ENCODE measurements at regions not wholly inside any gene's neighbourhood (a gene's known extent, or its start where the extent isn't known, plus 50 kb on each side); places are given as distances from the start of the nearest gene placed in this dataset.

DNA sequence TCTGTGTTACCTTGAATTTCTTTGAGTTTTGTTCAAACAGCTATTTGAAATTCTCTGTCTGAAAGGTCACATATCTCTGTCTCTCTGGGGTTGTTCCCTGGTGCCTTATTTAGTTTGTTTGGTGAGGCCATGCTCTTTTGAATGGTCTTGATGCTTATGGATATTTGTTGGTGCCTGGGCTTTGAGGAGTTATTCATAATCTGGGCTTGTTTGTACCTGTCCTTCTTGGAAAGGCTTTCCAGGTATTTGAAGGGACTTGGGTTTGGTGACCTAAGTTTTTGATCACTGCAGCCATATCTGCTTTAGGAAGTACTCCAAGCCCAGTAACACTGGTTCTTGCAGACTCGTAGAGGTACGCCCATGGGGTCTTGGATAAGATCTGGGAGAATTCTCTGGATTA is 63.3 kb upstream of the MAGI3 start:
- CTCF ChIA-PET (ENCODE audit: partially characterized antibody), result no interaction called here
- Histone ChIP-seq H2BK15ac (ENCODE audit: low read length) (no peak overlapping the region), H3K23me2 (ENCODE audit: low read depth, low read length) (no peaks in the 10 kb centered on the region), H4K8ac (ENCODE audit: extremely low read depth, insufficient read depth, low read length) (no peak overlapping the region), H2AK5ac (ENCODE audit: low read depth, low read length) (no peak overlapping the region), H3K79me2 (ENCODE audit: control insufficient read depth in 1 of 2, insufficient read depth in 2 of 2, low read length in 2 of 2) (no peaks in the 10 kb centered on the region), H4K91ac (replicated peaks; ENCODE audit: insufficient read length, low read length) (no peak overlapping the region), H3K14ac (ENCODE audit: insufficient read length) (no peak overlapping the region), H3K79me1 (ENCODE audit: low read depth, low read length) (no peaks in the 10 kb centered on the region), H3K27me3 (replicated peaks in 1 of 4; ENCODE audit: control insufficient read depth in 3 of 4, extremely low read depth in 1 of 4, insufficient read depth in 3 of 4, low read length in 3 of 4) (no peaks in the 10 kb centered on the region), H3K4ac (replicated peaks; ENCODE audit: insufficient read length, low read depth, low read length) (no peak overlapping the region), H3K23ac (ENCODE audit: insufficient read length) (no peak overlapping the region), H3K18ac (ENCODE audit: extremely low read depth, low read length) (no peak overlapping the region), H3K4me1 (replicated peaks in 1 of 4; ENCODE audit: control insufficient read depth in 3 of 4, insufficient read depth in 4 of 4, low read length in 3 of 4) (no peaks in the 10 kb centered on the region), H2AFZ (ENCODE audit: low read length) (no peak overlapping the region), H3K4me2 (ENCODE audit: insufficient read depth in 1 of 2, low read depth in 2 of 2, low read length in 2 of 2) (no peak overlapping the region), H2BK12ac (ENCODE audit: low read depth, low read length) (no peak overlapping the region), H3K9me3 (ENCODE audit: insufficient read depth in 2 of 2, low read depth in 1 of 2, low read length in 1 of 2) (no peaks in the 10 kb centered on the region), H4K20me1 (replicated peaks in 1 of 2; ENCODE audit: control insufficient read depth in 1 of 2, insufficient read depth in 2 of 2, low read length in 2 of 2) (no peaks in the 10 kb centered on the region), H2BK20ac (ENCODE audit: low read length) (no peak overlapping the region), H3K9ac (replicated peaks in 1 of 4; ENCODE audit: extremely low read depth in 1 of 4, low read depth in 3 of 4, low read length in 3 of 4) (no peak overlapping the region), H4K5ac (ENCODE audit: insufficient read length, low read depth, low read length) (no peak overlapping the region), H3K36me3 (ENCODE audit: control insufficient read depth in 2 of 4, insufficient read depth in 4 of 4, low read length in 3 of 4) (no peaks in the 10 kb centered on the region), H2BK120ac (replicated peaks; ENCODE audit: low read depth, low read length) (no peak overlapping the region), H3K56ac (replicated peaks; ENCODE audit: insufficient read length, low read depth, low read length) (no peak overlapping the region), H3K27ac (ENCODE audit: low read depth, low read length) (no peak overlapping the region), H3K4me3 (ENCODE audit: extremely low read depth in 1 of 4, insufficient read depth in 2 of 4, low read depth in 3 of 4, low read length in 4 of 4) (no peak overlapping the region), H2BK5ac (ENCODE audit: low read depth, low read length) (no peak overlapping the region)
- 89% methylated on average over 2 of the region's 2 CpGs; no CpG with 5 or more reads in 1 of the 2 experiments for WGBS, 2 experiments (ENCODE audit: extremely low coverage in 1 of 2, insufficient coverage in 1 of 2, insufficient read length in 1 of 2, insufficient replicate concordance in 2 of 2, low coverage in 1 of 2, low lambda C conversion rate in 2 of 2, missing lambda C conversion rate in 1 of 2)
- POLR2A ChIA-PET (ENCODE audit: partially characterized antibody), result no interaction called here
- FAIRE-seq (no peak), DNase-seq (ENCODE audit: low read depth in 1 of 2, low spot score in 2 of 2) (no peak)
- no peak for TF ChIP-seq HDAC2 (IDR thresholded peaks at IDR 0.05; ENCODE audit: borderline replicate concordance in 1 of 2, low read depth in 2 of 2, low read length in 2 of 2)

All from H1 (cell line).